HEK293 (cell line): ENCODE measurements at regions not wholly inside any gene's neighbourhood (a gene's known extent, or its start where the extent isn't known, plus 50 kb on each side); places are given as distances from the start of the nearest gene placed in this dataset.

ENCODE experiments used
- CTCF ChIA-PET: fragments of 350-600 bp; formaldehyde crosslinking; extraction: SDS; loops from one replicate; lab custom pipeline; 2021; ENCODE audit warnings: antibody characterized with exemption; lab: Yijun Ruan, JAX
- POLR2A ChIA-PET: fragments of 300-600 bp; formaldehyde crosslinking; extraction: SDS; loops from one replicate; lab custom pipeline; 2020; ENCODE audit warnings: antibody characterized with exemption, inconsistent platforms; lab: Yijun Ruan, JAX
- H3K27ac ChIP-seq: fragments of 200-500 bp; sonication (Bioruptor generic); 2 replicates; pipeline ENCODE4 v1.5.1; 2014; ENCODE audit warnings: low read depth, low read length, control low read depth, inconsistent platforms; ENCODE audit errors: extremely low read depth
- H3K36me3 ChIP-seq, 2 experiments: fragments of 200-500 bp in 1 of 2; sonication (Bioruptor generic) in 1 of 2; 1 replicate in 1 of 2; 2 replicates in 1 of 2; pipeline ENCODE4 v1.5.1; 2014 to 2017; ENCODE audit warnings: inconsistent platforms in 2 of 2, low read length in 2 of 2; ENCODE audit not compliant: control insufficient read depth in 2 of 2, insufficient read depth in 1 of 2
- H3K4me1 ChIP-seq: fragments of 200-500 bp; sonication (Bioruptor generic); 2 replicates; pipeline ENCODE4 v1.5.1; 2014; ENCODE audit warnings: mild to moderate bottlenecking, low read length, inconsistent platforms; ENCODE audit not compliant: control insufficient read depth, insufficient read depth
- H3K4me3 ChIP-seq: 2 replicates; pipeline ENCODE4 v1.5.1; 2011; ENCODE audit warnings: low read depth, mild to moderate bottlenecking, control low read depth, low read length, moderate library complexity
- H3K9me3 ChIP-seq: fragments of 200-500 bp; sonication (Bioruptor generic); 2 replicates; pipeline ENCODE4 v1.5.1; 2014; ENCODE audit warnings: low read depth, low read length, inconsistent platforms; ENCODE audit not compliant: control insufficient read depth, insufficient read depth
- SALL2 ChIP-seq: fragments of 450-650 bp; formaldehyde crosslinking; IDR thresholded peaks from 2 replicates; pipeline ENCODE4 v1.5.0; 2017; ENCODE audit warnings: missing biosample characterization, mild to moderate bottlenecking, missing genetic modification characterization, borderline replicate concordance
- ZNF169 ChIP-seq: fragments of 450-650 bp; formaldehyde crosslinking; IDR thresholded peaks from 2 replicates; pipeline ENCODE4 v1.5.1; 2016; ENCODE audit warnings: missing biosample characterization, missing genetic modification characterization
- ZNF341 ChIP-seq: fragments of 450-650 bp; formaldehyde crosslinking; IDR thresholded peaks from 2 replicates; pipeline ENCODE4; 2016; ENCODE audit warnings: low read depth, missing biosample characterization, missing genetic modification characterization
- ZNF510 ChIP-seq: fragments of 450-650 bp; formaldehyde crosslinking; IDR thresholded peaks from 2 replicates; pipeline ENCODE4 v1.5.1; 2018; ENCODE audit warnings: mild to moderate bottlenecking, missing genetic modification characterization, missing biosample characterization; ENCODE audit not compliant: insufficient replicate concordance
- ZNF548 ChIP-seq: fragments of 450-650 bp; formaldehyde crosslinking; IDR thresholded peaks from 2 replicates; pipeline ENCODE4 v1.5.1; 2016; ENCODE audit warnings: missing biosample characterization, missing genetic modification characterization
- ZNF621 ChIP-seq: fragments of 450-650 bp; formaldehyde crosslinking; IDR thresholded peaks from 2 replicates; pipeline ENCODE4 v1.5.1; 2017; ENCODE audit warnings: missing biosample characterization, missing genetic modification characterization
- ZNF654 ChIP-seq: fragments of 450-650 bp; formaldehyde crosslinking; IDR thresholded peaks from 2 replicates; pipeline ENCODE4 v1.5.1; 2016; ENCODE audit warnings: low read depth, missing biosample characterization, missing genetic modification characterization
- TF ChIP-seq, protein P1 (sequence below): fragments of 450-650 bp; formaldehyde crosslinking; IDR thresholded peaks from 2 replicates; pipeline ENCODE4 v1.5.1; 2016; ENCODE audit warnings: missing biosample characterization, missing genetic modification characterization
- TF ChIP-seq, protein P2 (sequence below): fragments of 450-650 bp; formaldehyde crosslinking; IDR thresholded peaks from 2 replicates; pipeline ENCODE4 v1.5.1; 2017; ENCODE audit warnings: missing biosample characterization, missing genetic modification characterization
- TF ChIP-seq, protein P3 (sequence below): fragments of 450-650 bp; formaldehyde crosslinking; IDR thresholded peaks from 2 replicates; pipeline ENCODE4 v1.5.1; 2016; ENCODE audit warnings: missing biosample characterization, missing genetic modification characterization
- TF ChIP-seq, protein P4 (sequence below): fragments of 450-650 bp; formaldehyde crosslinking; IDR thresholded peaks from 2 replicates; pipeline ENCODE4 v1.5.1; 2016; ENCODE audit warnings: missing biosample characterization, missing genetic modification characterization

DNA sequence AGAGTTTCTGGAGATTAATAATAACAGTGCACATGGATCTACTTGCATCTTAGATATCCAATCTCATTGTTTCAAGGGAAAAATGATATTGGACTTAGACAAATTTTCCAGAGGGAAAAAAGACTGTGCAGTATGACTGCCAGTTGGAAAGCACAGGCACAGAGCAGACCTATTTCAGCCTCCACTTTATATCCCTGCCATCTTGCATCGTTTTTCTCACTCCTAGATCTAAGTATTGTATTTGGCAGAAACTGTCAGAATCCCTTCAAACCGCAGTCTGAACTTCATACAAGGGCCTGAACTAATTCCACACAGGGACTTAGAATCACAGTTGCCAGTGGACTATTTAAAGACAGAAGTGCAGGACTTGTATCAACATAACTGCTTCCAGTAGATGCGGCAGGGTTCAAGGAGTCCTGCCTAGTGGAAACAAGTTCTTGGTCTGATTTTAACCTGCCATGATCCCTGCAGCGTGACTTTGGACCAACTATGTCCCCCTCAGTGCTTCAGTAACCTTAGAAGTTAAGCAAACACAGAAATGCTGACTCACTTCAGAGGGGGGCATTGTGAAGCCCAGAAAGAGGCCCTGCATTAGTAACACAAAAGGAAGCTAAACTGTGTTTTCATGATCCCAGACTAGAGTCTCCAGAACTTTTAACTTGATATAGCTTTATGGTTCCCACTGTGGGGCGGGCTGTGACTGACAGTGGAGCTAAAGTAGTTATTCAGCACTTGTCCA lies 95.7 kb upstream of the PALS2 start (continued):
- TF ChIP-seq, protein P1, sequence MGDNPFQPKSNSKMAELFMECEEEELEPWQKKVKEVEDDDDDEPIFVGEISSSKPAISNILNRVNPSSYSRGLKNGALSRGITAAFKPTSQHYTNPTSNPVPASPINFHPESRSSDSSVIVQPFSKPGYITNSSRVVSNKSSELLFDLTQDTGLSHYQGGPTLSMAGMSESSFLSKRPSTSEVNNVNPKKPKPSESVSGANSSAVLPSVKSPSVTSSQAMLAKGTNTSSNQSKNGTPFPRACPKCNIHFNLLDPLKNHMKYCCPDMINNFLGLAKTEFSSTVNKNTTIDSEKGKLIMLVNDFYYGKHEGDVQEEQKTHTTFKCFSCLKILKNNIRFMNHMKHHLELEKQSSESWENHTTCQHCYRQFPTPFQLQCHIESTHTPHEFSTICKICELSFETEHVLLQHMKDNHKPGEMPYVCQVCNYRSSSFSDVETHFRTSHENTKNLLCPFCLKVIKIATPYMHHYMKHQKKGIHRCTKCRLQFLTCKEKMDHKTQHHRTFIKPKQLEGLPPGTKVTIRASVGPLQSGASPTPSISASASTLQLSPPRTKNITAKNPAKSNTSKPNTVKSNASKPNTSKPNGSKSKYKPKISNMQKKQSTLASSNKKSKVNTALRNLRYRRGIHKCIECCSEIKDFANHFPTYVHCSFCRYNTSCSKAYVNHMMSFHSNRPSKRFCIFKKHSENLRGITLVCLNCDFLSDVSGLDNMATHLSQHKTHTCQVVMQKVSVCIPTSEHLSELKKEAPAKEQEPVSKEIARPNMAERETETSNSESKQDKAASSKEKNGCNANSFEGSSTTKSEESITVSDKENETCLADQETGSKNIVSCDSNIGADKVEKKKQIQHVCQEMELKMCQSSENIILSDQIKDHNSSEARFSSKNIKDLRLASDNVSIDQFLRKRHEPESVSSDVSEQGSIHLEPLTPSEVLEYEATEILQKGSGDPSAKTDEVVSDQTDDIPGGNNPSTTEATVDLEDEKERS (tag by site-specific recombination): no peak
- no peak for TF ChIP-seq ZNF341 (tag by site-specific recombination)

DNA sequence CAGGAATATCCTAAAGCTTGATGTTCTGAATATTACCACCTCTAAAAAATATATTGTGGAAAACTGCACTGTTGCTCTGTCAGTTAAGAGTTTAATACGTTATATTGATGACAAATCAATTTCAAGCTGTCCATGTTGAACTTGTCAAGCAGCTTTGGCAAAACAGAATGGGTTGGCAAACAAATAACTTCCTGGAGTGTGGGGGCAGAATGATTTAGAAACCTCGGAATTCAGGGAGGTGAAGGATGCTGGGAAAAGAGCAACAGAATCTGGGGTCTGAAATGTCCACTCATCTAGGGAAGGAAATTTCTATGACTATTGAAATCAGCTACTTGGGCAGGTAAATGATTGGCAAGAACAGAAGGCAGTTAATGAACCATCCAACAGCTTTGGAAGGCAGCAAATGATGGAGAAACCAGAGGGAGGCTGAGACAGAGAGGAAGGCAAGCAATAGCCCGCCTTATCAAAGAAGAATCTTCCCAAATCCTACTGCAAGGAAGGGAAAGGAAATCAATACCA lies 95.1 kb upstream of the PALS2 start:
- no peak overlapping the region for H3K4me3 ChIP-seq
- H3K27ac ChIP-seq: no peak overlapping the region
- TF ChIP-seq ZNF169 (tag by site-specific recombination): no peak
- TF ChIP-seq ZNF548 (tag by site-specific recombination): no peak
- no peak for TF ChIP-seq ZNF654 (tag by site-specific recombination)
- no peak for TF ChIP-seq SALL2
- TF ChIP-seq, protein P2, sequence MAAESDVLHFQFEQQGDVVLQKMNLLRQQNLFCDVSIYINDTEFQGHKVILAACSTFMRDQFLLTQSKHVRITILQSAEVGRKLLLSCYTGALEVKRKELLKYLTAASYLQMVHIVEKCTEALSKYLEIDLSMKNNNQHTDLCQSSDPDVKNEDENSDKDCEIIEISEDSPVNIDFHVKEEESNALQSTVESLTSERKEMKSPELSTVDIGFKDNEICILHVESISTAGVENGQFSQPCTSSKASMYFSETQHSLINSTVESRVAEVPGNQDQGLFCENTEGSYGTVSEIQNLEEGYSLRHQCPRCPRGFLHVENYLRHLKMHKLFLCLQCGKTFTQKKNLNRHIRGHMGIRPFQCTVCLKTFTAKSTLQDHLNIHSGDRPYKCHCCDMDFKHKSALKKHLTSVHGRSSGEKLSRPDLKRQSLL (tag by site-specific recombination): no peak
- ChIA-PET POLR2A (no interaction called here), CTCF (interaction anchor here (0.7 to 1.7 kb wide), 2 partner anchors 381 to 616 kb away, joined by 3 read pairs; no protein-coding TSS in a partner anchor)
- no peaks in the 10 kb centered on the region for H3K9me3 ChIP-seq
- peaks cover 5% of the 10 kb centered on the region for H3K4me1 ChIP-seq
- no peaks in the 10 kb centered on the region for H3K36me3 ChIP-seq

DNA sequence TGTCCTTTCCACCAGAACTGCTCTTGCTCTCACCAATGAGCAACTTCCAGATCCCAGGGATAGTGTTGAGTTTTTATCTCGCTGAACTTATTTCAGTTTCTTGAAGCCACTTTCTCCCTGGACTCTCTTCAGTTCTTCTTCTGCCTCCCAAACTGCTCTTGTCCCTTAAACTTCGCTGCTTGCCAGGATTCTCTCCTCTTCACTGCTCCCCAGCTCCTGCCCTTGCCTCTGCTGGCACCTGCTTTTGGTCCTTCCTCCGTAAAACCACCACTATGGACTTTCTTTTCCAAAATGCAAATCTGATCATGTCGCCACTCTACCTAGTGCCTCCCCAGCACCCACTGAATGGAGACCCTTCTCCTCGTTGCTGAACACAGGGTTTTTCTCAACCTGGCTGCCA lies 92.8 kb upstream of the PALS2 start:
- no peaks in the 10 kb centered on the region for H3K9me3 ChIP-seq
- no peak for TF ChIP-seq ZNF621
- H3K4me3 ChIP-seq: no peak overlapping the region
- no peaks in the 10 kb centered on the region for H3K36me3 ChIP-seq
- no peak overlapping the region for H3K27ac ChIP-seq
- peaks cover 5% of the 10 kb centered on the region for H3K4me1 ChIP-seq
- POLR2A ChIA-PET: no interaction called here
- CTCF ChIA-PET: no interaction called here

DNA sequence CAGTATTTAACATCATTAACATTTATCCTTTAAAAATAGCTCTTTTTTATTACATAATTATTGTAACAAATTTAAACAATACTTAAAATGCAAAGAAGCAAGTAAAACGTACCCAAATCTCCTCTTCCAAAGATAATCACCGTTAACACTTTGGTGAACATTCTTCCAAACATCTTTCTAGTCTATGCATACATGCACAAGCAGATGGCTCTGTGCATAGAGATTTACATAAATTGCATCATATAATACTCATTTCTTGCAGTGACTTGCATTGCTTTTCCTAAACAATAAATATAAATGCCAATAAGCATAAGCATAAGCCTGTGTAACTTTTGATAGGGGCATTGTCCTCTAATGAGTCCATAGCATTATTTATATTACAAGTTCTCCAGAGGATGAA lies 89.4 kb upstream of the PALS2 start:
- TF ChIP-seq, protein P3, sequence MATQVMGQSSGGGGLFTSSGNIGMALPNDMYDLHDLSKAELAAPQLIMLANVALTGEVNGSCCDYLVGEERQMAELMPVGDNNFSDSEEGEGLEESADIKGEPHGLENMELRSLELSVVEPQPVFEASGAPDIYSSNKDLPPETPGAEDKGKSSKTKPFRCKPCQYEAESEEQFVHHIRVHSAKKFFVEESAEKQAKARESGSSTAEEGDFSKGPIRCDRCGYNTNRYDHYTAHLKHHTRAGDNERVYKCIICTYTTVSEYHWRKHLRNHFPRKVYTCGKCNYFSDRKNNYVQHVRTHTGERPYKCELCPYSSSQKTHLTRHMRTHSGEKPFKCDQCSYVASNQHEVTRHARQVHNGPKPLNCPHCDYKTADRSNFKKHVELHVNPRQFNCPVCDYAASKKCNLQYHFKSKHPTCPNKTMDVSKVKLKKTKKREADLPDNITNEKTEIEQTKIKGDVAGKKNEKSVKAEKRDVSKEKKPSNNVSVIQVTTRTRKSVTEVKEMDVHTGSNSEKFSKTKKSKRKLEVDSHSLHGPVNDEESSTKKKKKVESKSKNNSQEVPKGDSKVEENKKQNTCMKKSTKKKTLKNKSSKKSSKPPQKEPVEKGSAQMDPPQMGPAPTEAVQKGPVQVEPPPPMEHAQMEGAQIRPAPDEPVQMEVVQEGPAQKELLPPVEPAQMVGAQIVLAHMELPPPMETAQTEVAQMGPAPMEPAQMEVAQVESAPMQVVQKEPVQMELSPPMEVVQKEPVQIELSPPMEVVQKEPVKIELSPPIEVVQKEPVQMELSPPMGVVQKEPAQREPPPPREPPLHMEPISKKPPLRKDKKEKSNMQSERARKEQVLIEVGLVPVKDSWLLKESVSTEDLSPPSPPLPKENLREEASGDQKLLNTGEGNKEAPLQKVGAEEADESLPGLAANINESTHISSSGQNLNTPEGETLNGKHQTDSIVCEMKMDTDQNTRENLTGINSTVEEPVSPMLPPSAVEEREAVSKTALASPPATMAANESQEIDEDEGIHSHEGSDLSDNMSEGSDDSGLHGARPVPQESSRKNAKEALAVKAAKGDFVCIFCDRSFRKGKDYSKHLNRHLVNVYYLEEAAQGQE (tag by site-specific recombination): no peak
- TF ChIP-seq, protein P4, sequence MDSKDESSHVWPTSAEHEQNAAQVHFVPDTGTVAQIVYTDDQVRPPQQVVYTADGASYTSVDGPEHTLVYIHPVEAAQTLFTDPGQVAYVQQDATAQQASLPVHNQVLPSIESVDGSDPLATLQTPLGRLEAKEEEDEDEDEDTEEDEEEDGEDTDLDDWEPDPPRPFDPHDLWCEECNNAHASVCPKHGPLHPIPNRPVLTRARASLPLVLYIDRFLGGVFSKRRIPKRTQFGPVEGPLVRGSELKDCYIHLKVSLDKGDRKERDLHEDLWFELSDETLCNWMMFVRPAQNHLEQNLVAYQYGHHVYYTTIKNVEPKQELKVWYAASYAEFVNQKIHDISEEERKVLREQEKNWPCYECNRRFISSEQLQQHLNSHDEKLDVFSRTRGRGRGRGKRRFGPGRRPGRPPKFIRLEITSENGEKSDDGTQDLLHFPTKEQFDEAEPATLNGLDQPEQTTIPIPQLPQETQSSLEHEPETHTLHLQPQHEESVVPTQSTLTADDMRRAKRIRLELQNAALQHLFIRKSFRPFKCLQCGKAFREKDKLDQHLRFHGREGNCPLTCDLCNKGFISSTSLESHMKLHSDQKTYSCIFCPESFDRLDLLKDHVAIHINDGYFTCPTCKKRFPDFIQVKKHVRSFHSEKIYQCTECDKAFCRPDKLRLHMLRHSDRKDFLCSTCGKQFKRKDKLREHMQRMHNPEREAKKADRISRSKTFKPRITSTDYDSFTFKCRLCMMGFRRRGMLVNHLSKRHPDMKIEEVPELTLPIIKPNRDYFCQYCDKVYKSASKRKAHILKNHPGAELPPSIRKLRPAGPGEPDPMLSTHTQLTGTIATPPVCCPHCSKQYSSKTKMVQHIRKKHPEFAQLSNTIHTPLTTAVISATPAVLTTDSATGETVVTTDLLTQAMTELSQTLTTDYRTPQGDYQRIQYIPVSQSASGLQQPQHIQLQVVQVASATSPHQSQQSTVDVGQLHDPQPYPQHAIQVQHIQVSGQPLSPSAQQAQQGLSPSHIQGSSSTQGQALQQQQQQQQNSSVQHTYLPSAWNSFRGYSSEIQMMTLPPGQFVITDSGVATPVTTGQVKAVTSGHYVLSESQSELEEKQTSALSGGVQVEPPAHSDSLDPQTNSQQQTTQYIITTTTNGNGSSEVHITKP: no peak
- no peak for TF ChIP-seq ZNF510
- Histone ChIP-seq H3K27ac (no peak overlapping the region), H3K36me3 (no peaks in the 10 kb centered on the region), H3K4me3 (no peak overlapping the region), H3K4me1 (no peaks in the 10 kb centered on the region), H3K9me3 (no peaks in the 10 kb centered on the region)
- ChIA-PET CTCF (interaction anchor here (0.5 kb wide), 1 partner anchor 168 kb away, joined by 4 read pairs; no protein-coding TSS in a partner anchor), POLR2A (no interaction called here)
